GM23248 (cell line): ENCODE measurements at regions not wholly inside any gene's neighbourhood (a gene's known extent, or its start where the extent isn't known, plus 50 kb on each side); places are given as distances from the start of the nearest gene placed in this dataset.

Experiments
- EZH2 ChIP-seq: fragments of 200-600 bp; sonication (generic); IDR thresholded peaks from 2 replicates; pipeline ENCODE4 v1.6.1; 2018; ENCODE audit warnings: antibody characterized with exemption, mild to moderate bottlenecking; ENCODE audit not compliant: insufficient read depth, poor library complexity, severe bottlenecking
- EZH2phosphoT487 ChIP-seq: fragments of 200-600 bp; sonication (generic); IDR thresholded peaks from 2 replicates; pipeline ENCODE4 v1.6.1; 2018; ENCODE audit warnings: antibody characterized with exemption, moderate library complexity, mild to moderate bottlenecking, low read depth; ENCODE audit not compliant: insufficient read depth

DNA sequence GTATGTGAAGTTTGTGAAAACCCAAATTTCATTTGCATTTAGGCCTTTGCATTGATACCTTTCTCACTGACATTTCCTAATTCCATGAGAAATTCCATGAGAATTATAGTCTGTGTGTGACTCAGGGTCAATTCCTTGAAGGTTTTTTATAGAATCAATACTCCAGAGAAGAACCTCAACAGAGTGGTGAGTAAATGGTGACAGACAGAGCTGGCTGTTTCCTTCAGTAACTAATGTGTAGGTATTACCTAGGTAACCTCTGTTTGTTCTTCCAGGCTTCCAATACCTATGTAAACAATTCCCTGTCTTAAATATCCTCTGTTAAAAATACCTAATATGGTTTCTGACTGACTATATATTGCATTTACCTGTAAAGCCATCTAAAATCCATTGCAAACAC lies 117.0 kb downstream of the TTC8 start:
- TF ChIP-seq EZH2phosphoT487 (no peak), EZH2 (no peak)
